HCT116 (cell line): ENCODE measurements at regions not wholly inside any gene's neighbourhood (a gene's known extent, or its start where the extent isn't known, plus 50 kb on each side); places are given as distances from the start of the nearest gene placed in this dataset.

Experiments used
- ATAC-seq: fragments of 200-7000 bp; cut with Tn5 transposase; 2 replicates; pipeline ENCODE4 v1.9.1; 2020; ENCODE audit warnings: mild to moderate bottlenecking, moderate library complexity
- BruUV-seq: library from RNA; stranded (reverse); fragments of 400-500 nt; replicated peaks from 2 replicates; lab custom pipeline; 2021; lab: Mats Ljungman, UMichigan
- CTCF ChIA-PET: fragments of 300-600 bp; sonication (Branson Sonifier 250); formaldehyde crosslinking; loops from one replicate; lab custom pipeline; 2021; ENCODE audit warnings: antibody characterized with exemption; lab: Charles Lee
- POLR2A ChIA-PET: fragments of 300-600, 350-600 bp; sonication (Branson Sonifier 250); formaldehyde crosslinking; loops from one replicate; lab custom pipeline; 2021; ENCODE audit warnings: antibody characterized with exemption; lab: Charles Lee
- RAD21 ChIA-PET, 2 experiments: fragments of 300-600 bp; sonication (Branson Sonifier 250); formaldehyde crosslinking; loops; one replicate each; lab custom pipeline; 2023; ENCODE audit warnings: low total read pairs in 2 of 2; ENCODE audit not compliant: uncharacterized antibody in 2 of 2, unreplicated experiment in 2 of 2, low non-redundant PET in 1 of 2; lab: Charles Lee
- DNase-seq: peaks from one replicate; pipeline ENCODE4 v3.0.0-alpha.2; 2010; ENCODE audit warnings: low read depth, low spot score
- H2AFZ ChIP-seq: fragments of 200-600 bp; shearing (Covaris generic), sonication (generic); 2 replicates; pipeline ENCODE4 v1.6.1; 2017; ENCODE audit warnings: low read depth, mixed run types, mixed read lengths, antibody characterized with exemption, low read length; ENCODE audit not compliant: poor library complexity, severe bottlenecking
- H3K27ac ChIP-seq: 2 replicates; pipeline ENCODE4 v1.5.1; 2012; ENCODE audit warnings: low read depth, low read length
- H3K27me3 ChIP-seq: fragments of 200-600 bp; sonication (generic); 2 replicates; pipeline ENCODE4 v1.6.1; 2016; ENCODE audit warnings: mixed run types, low read length, mixed read lengths; ENCODE audit not compliant: insufficient read depth
- H3K36me3 ChIP-seq, 2 experiments: fragments of 200-500 bp in 1 of 2; fragments of 200-600 bp in 1 of 2; sonication (Bioruptor generic) in 1 of 2; sonication (generic) in 1 of 2; 2 replicates each; pipeline versions ENCODE4 v1.5.1 to v1.6.1; 2014 to 2016; ENCODE audit warnings: low read length in 2 of 2, inconsistent platforms in 1 of 2, mixed read lengths in 1 of 2, mixed run types in 1 of 2; ENCODE audit not compliant: insufficient read depth in 2 of 2, control insufficient read depth in 1 of 2
- H3K4me1 ChIP-seq, 2 experiments: fragments of 200-600 bp in 1 of 2; sonication (generic) in 1 of 2; 2 replicates each; pipeline versions ENCODE4 v1.5.1 to v1.6.1; 2012 to 2017; ENCODE audit warnings: low read length in 2 of 2, inconsistent platforms in 1 of 2, mild to moderate bottlenecking in 1 of 2, mixed read lengths in 1 of 2, mixed run types in 1 of 2, moderate library complexity in 1 of 2; ENCODE audit not compliant: insufficient read depth in 2 of 2, control insufficient read depth in 1 of 2
- H3K4me2 ChIP-seq: fragments of 200-600 bp; sonication (generic); 2 replicates; pipeline ENCODE4 v1.6.1; 2017; ENCODE audit warnings: mixed run types, low read length, mixed read lengths
- H3K4me3 ChIP-seq, 2 experiments: fragments of 200-600 bp in 1 of 2; sonication (generic) in 1 of 2; replicated peaks in 1 of 2; 2 replicates each; pipeline ENCODE4 v1.5.1; 2011 to 2016; ENCODE audit warnings: low read length in 2 of 2, control low read depth in 1 of 2, low read depth in 1 of 2, mild to moderate bottlenecking in 1 of 2, mixed read lengths in 1 of 2, mixed run types in 1 of 2
- H3K79me2 ChIP-seq: fragments of 200-600 bp; sonication (generic); 2 replicates; pipeline ENCODE4 v1.6.1; 2017; ENCODE audit warnings: mild to moderate bottlenecking, mixed run types, low read length, moderate library complexity, mixed read lengths; ENCODE audit not compliant: insufficient read depth
- H3K9ac ChIP-seq: fragments of 200-600 bp; sonication (generic); 2 replicates; pipeline ENCODE4 v1.6.1; 2016; ENCODE audit warnings: low read length, mixed read lengths
- H3K9me2 ChIP-seq: fragments of 200-600 bp; sonication (generic), shearing (Covaris generic); 2 replicates; pipeline ENCODE4 v1.6.1; 2017; ENCODE audit warnings: mixed run types, mild to moderate bottlenecking, moderate library complexity; ENCODE audit not compliant: insufficient read depth
- H3K9me3 ChIP-seq, 2 experiments: fragments of 200-500 bp in 1 of 2; fragments of 200-600 bp in 1 of 2; sonication (Bioruptor generic) in 1 of 2; sonication (generic) in 1 of 2; 2 replicates each; pipeline ENCODE4 v1.6.1; 2014 to 2017; ENCODE audit warnings: low read length in 2 of 2, mixed read lengths in 2 of 2, inconsistent platforms in 1 of 2, low read depth in 1 of 2, mild to moderate bottlenecking in 1 of 2, mixed run types in 1 of 2, moderate library complexity in 1 of 2; ENCODE audit not compliant: control insufficient read depth in 1 of 2, insufficient read depth in 1 of 2
- H4K20me1 ChIP-seq: fragments of 200-600 bp; sonication (generic), shearing (Covaris generic); 2 replicates; pipeline ENCODE4 v1.6.1; 2017; ENCODE audit warnings: mixed run types, mild to moderate bottlenecking, moderate library complexity; ENCODE audit not compliant: insufficient read depth
- ATF3 ChIP-seq: IDR thresholded peaks from 2 replicates; pipeline ENCODE4 v1.6.1; 2012
- CBX3 ChIP-seq: IDR thresholded peaks from 2 replicates; pipeline ENCODE4 v1.6.1; 2012; ENCODE audit warnings: low read depth
- CEBPB ChIP-seq: IDR thresholded peaks from 2 replicates; pipeline ENCODE4 v1.6.1; 2012; ENCODE audit warnings: low read depth
- CTCF ChIP-seq, 3 experiments: fragments of 200-600 bp in 1 of 3; sonication (generic) in 1 of 3; IDR thresholded peaks in 2 of 3; conservative IDR thresholded peaks in 1 of 3; 2 replicates each; pipeline ENCODE4 v1.5.1; 2012 to 2017; ENCODE audit warnings: low read depth in 2 of 3, low read length in 2 of 3, antibody characterized with exemption in 1 of 3, borderline replicate concordance in 1 of 3, control low read depth in 1 of 3, mild to moderate bottlenecking in 1 of 3, mixed read lengths in 1 of 3, mixed run types in 1 of 3, moderate library complexity in 1 of 3; ENCODE audit not compliant: insufficient read depth in 1 of 3
- EGR1 ChIP-seq: IDR thresholded peaks from 2 replicates; pipeline ENCODE4 v1.6.1; 2012; ENCODE audit warnings: low read depth
- ELF1 ChIP-seq: IDR thresholded peaks from 2 replicates; pipeline ENCODE4 v1.6.1; 2012; ENCODE audit warnings: low read depth, borderline replicate concordance
- EZH2 ChIP-seq: fragments of 200-600 bp; sonication (generic); IDR thresholded peaks from 2 replicates; pipeline ENCODE4 v1.6.1; 2017; ENCODE audit warnings: antibody characterized with exemption, mixed run types
- EZH2phosphoT487 ChIP-seq: fragments of 200-600 bp; IDR thresholded peaks from 2 replicates; pipeline ENCODE4 v1.6.1; 2018; ENCODE audit warnings: antibody characterized with exemption, borderline replicate concordance
- FOSL1 ChIP-seq: IDR thresholded peaks from 2 replicates; pipeline ENCODE4 v1.6.1; 2012; ENCODE audit warnings: low read depth
- MAX ChIP-seq: IDR thresholded peaks from 2 replicates; pipeline ENCODE4 v1.6.1; 2012
- POLR2A ChIP-seq: IDR thresholded peaks from 2 replicates; pipeline ENCODE4 v1.7.0; 2011; ENCODE audit warnings: borderline replicate concordance; ENCODE audit not compliant: insufficient read depth, insufficient read length; ENCODE audit errors: extremely low read depth
- POLR2AphosphoS5 ChIP-seq: IDR thresholded peaks from 2 replicates; pipeline ENCODE4 v1.6.1; 2011; ENCODE audit warnings: mild to moderate bottlenecking, low read depth, low read length, moderate library complexity
- RAD21 ChIP-seq: IDR thresholded peaks from 2 replicates; pipeline ENCODE4 v1.6.1; 2012; ENCODE audit warnings: low read depth, mild to moderate bottlenecking
- REST ChIP-seq: IDR thresholded peaks from 2 replicates; pipeline ENCODE4 v1.6.1; 2012; ENCODE audit warnings: low read depth
- SIN3A ChIP-seq: IDR thresholded peaks from 2 replicates; pipeline ENCODE4 v1.6.1; 2012; ENCODE audit warnings: low read depth
- SP1 ChIP-seq: IDR thresholded peaks from 2 replicates; pipeline ENCODE4 v1.6.1; 2012; ENCODE audit warnings: low read depth
- SRF ChIP-seq: IDR thresholded peaks from 2 replicates; pipeline ENCODE4 v1.6.1; 2012; ENCODE audit warnings: low read depth
- YY1 ChIP-seq: IDR thresholded peaks from 2 replicates; pipeline ENCODE4 v1.6.1; 2011; ENCODE audit warnings: low read length, low read depth, moderate library complexity, mild to moderate bottlenecking; ENCODE audit not compliant: insufficient replicate concordance; ENCODE audit errors: extremely low read depth
- ZFX ChIP-seq: fragments of 450-650 bp; IDR thresholded peaks from 2 replicates; pipeline ENCODE4 v1.6.1; 2017
- ZNF274 ChIP-seq: fragments of 200-500 bp; sonication (Bioruptor generic); IDR thresholded peaks from 2 replicates; pipeline ENCODE4 v1.6.1; 2014; ENCODE audit warnings: mild to moderate bottlenecking, low read depth, low read length, inconsistent platforms
- intact Hi-C: fragments of 100-400 bp; cut with micrococcal nuclease; formaldehyde crosslinking; loops from 2 replicates; pipeline ENCODE4 v1.10.0; 2022

GRCh38 chr3:197426121-197426566 lies 127.7 kb upstream of the DLG1 start:
- Histone ChIP-seq H4K20me1 (no peaks in the 10 kb centered on the region), H3K9me3 (no peaks in the 10 kb centered on the region), H3K27ac (no peak overlapping the region), H3K79me2 (no peaks in the 10 kb centered on the region), H2AFZ (no peak overlapping the region), H3K4me1 (peaks cover 19 to 34% of the 10 kb centered on the region in 2 experiments), H3K27me3 (no peaks in the 10 kb centered on the region), H3K4me2 (no peak overlapping the region), H3K9ac (no peak overlapping the region), H3K36me3 (no peaks in the 10 kb centered on the region), H3K9me2 (no peaks in the 10 kb centered on the region), H3K4me3 (no peak overlapping the region)
- ChIA-PET RAD21 (no interaction called here), POLR2A (no interaction called here), CTCF (no interaction called here)
- BruUV-seq = no TSS peak
- no peak for TF ChIP-seq ZNF274
- no peak for TF ChIP-seq FOSL1
- TF ChIP-seq ZFX = no peak
- TF ChIP-seq ELF1 = no peak
- no peak for TF ChIP-seq SP1
- no peak for TF ChIP-seq YY1
- no peak for TF ChIP-seq RAD21
- no peak for TF ChIP-seq CTCF (IDR thresholded peaks at IDR 0.05 in 2 of 3, conservative IDR thresholded peaks at IDR 0.05 in 1 of 3; ENCODE audit: borderline replicate concordance in 1 of 3, insufficient read depth in 1 of 3, low read depth in 2 of 3, low read length in 2 of 3)
- no peak for TF ChIP-seq CEBPB
- no peak for TF ChIP-seq POLR2A
- no peak for TF ChIP-seq EGR1
- TF ChIP-seq ATF3 = no peak
- TF ChIP-seq CBX3 = no peak
- TF ChIP-seq MAX = no peak
- TF ChIP-seq SRF = no peak
- TF ChIP-seq EZH2 = no peak
- no peak for TF ChIP-seq EZH2phosphoT487
- TF ChIP-seq REST = no peak
- no peak for TF ChIP-seq SIN3A
- no peak for TF ChIP-seq POLR2AphosphoS5
- intact Hi-C loops = no loop called here
- ATAC-seq = no peak
- no peak for DNase-seq
